Liver (tissue), 8 donors: ENCODE measurements at regions not wholly inside any gene's neighbourhood (a gene's known extent, or its start where the extent isn't known, plus 50 kb on each side); places are given as distances from the start of the nearest gene placed in this dataset.

Source experiments
- DNase-seq: peaks from one replicate; pipeline ENCODE4 v3.0.0-alpha.2; 2017; ENCODE audit warnings: low spot score
- H3K27ac ChIP-seq, 2 donors: one replicate each; pipeline ENCODE4 v1.7.0; 2013; ENCODE audit warnings: inconsistent platforms in 2 of 2, low read length in 2 of 2, control low read depth in 1 of 2, low read depth in 1 of 2, mild to moderate bottlenecking in 1 of 2
- H3K27me3 ChIP-seq, 4 donors: one replicate each; pipeline versions ENCODE4 v1.6.1 to v1.7.0; 2013; ENCODE audit warnings: low read length in 3 of 4, inconsistent platforms in 1 of 4, mild to moderate bottlenecking in 1 of 4, moderate library complexity in 1 of 4; ENCODE audit not compliant: control insufficient read depth in 4 of 4, insufficient read depth in 4 of 4
- H3K36me3 ChIP-seq, 4 donors: one replicate each; pipeline versions ENCODE4 v1.6.1 to v1.7.0; 2013; ENCODE audit warnings: low read length in 3 of 4, mild to moderate bottlenecking in 3 of 4, low read depth in 1 of 4, moderate library complexity in 1 of 4; ENCODE audit not compliant: control insufficient read depth in 4 of 4, insufficient read depth in 3 of 4
- H3K4me1 ChIP-seq, 4 donors: one replicate each; pipeline versions ENCODE4 v1.6.1 to v1.7.0; 2013; ENCODE audit warnings: low read length in 3 of 4, mild to moderate bottlenecking in 3 of 4, moderate library complexity in 1 of 4; ENCODE audit not compliant: control insufficient read depth in 4 of 4, insufficient read depth in 4 of 4
- H3K4me3 ChIP-seq, 3 donors: one replicate each; pipeline versions ENCODE4 v1.6.1 to v1.7.0; 2013; ENCODE audit warnings: low read length in 3 of 3, control low read depth in 1 of 3, low read depth in 1 of 3, mild to moderate bottlenecking in 1 of 3
- H3K9ac ChIP-seq, 2 donors: one replicate each; pipeline ENCODE4 v1.7.0; 2013; ENCODE audit warnings: low read length in 2 of 2, mild to moderate bottlenecking in 2 of 2, moderate library complexity in 2 of 2, control low read depth in 1 of 2, low read depth in 1 of 2
- H3K9me3 ChIP-seq, 4 donors: one replicate each; pipeline versions ENCODE4 v1.6.1 to v1.7.0; 2013; ENCODE audit warnings: low read length in 3 of 4; ENCODE audit not compliant: control insufficient read depth in 4 of 4
- EGR1 ChIP-seq, 2 donors: IDR thresholded peaks; 2 replicates each; pipeline ENCODE4 v1.6.1; 2016 to 2018; ENCODE audit warnings: antibody characterized with exemption in 2 of 2, low read depth in 2 of 2
- FOXA1 ChIP-seq: IDR thresholded peaks from 2 replicates; pipeline ENCODE4 v1.6.1; 2016; ENCODE audit warnings: antibody characterized with exemption
- GABPA ChIP-seq, 2 donors: IDR thresholded peaks in 1 of 2; conservative IDR thresholded peaks in 1 of 2; 2 replicates each; pipeline ENCODE4 v1.6.1; 2016; ENCODE audit warnings: antibody characterized with exemption in 2 of 2, mild to moderate bottlenecking in 1 of 2, moderate library complexity in 1 of 2
- HNF4G ChIP-seq: IDR thresholded peaks from 2 replicates; pipeline ENCODE4 v1.6.1; 2016; ENCODE audit warnings: antibody characterized with exemption
- NR2F2 ChIP-seq: IDR thresholded peaks from 2 replicates; pipeline ENCODE4 v1.6.1; 2016; ENCODE audit warnings: antibody characterized with exemption
- RAD21 ChIP-seq, 2 donors: IDR thresholded peaks; 2 replicates each; pipeline ENCODE4 v1.6.1; 2016; ENCODE audit warnings: antibody characterized with exemption in 2 of 2, mild to moderate bottlenecking in 2 of 2
- SP1 ChIP-seq: IDR thresholded peaks from 2 replicates; pipeline ENCODE4 v1.6.1; 2018; ENCODE audit warnings: antibody characterized with exemption, mild to moderate bottlenecking
- TAF1 ChIP-seq: conservative IDR thresholded peaks from 2 replicates; pipeline ENCODE4 v1.6.1; 2016; ENCODE audit warnings: antibody characterized with exemption, mild to moderate bottlenecking
- YY1 ChIP-seq: IDR thresholded peaks from 2 replicates; pipeline ENCODE4 v1.6.1; 2016; ENCODE audit warnings: antibody characterized with exemption, mild to moderate bottlenecking
- WGBS: extraction: QIAGEN DNeasy Blood & Tissue Kit; methylation state at CpG from one replicate; pipeline ENCODE4 v1.1.7; 2013; 5-methylcytosine and 5-hydroxymethylcytosine counted together
- TF ChIP-seq, protein P1 (sequence below): fragments of 150-350 bp; IDR thresholded peaks from 2 replicates; pipeline ENCODE4 v1.5.1; 2017; ENCODE audit warnings: improper control_type of control experiment, low read depth, low read length; ENCODE audit not compliant: missing input control
- TF ChIP-seq, protein P2 (sequence below): IDR thresholded peaks from 2 replicates; pipeline ENCODE4 v1.6.1; 2016; ENCODE audit warnings: antibody characterized with exemption
- TF ChIP-seq, protein P3 (sequence below): IDR thresholded peaks from 2 replicates; pipeline ENCODE4 v1.6.1; 2016; ENCODE audit warnings: antibody characterized with exemption, mild to moderate bottlenecking
- TF ChIP-seq, protein P4 (sequence below): IDR thresholded peaks from 2 replicates; pipeline ENCODE4 v1.6.1; 2016; ENCODE audit warnings: antibody characterized with exemption
- donor health status: healthy.
- donor health status: healthy.
- donor health status: healthy.
- donor health status: healthy.
- donor health status: healthy.

DNA sequence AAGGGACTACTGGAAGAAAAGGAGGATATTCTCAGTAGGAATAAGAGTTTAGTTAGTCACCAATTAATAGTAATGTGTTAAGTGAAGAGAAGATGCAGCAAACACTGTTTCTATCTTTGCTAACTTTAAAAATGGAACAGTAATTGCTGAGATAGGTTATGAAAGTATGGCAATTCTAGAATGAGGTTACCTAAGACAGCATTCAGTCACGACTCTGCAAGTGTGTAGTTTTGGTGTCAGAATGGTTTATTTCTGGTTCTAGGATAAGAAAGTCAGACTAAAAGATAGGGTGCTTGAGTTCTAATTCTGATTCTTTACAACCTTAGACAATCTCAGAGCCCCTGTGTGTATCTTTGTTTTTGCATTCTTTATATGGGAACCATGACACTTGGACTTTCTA lies 138.1 kb downstream of the POU4F1 start:
- 73% methylated on average over 1 of the region's 1 CpG for WGBS
- DNase-seq: no peak
- Histone ChIP-seq H3K36me3 (no peaks in the 10 kb centered on the region), H3K27me3 (no peaks in the 10 kb centered on the region), H3K9me3 (no peaks in the 10 kb centered on the region), H3K9ac (no peak overlapping the region), H3K4me1 (no peaks in the 10 kb centered on the region), H3K4me3 (no peak overlapping the region), H3K27ac (no peak overlapping the region)
- no peak for TF ChIP-seq GABPA (IDR thresholded peaks at IDR 0.05 in 1 of 2, conservative IDR thresholded peaks at IDR 0.05 in 1 of 2)
- TF ChIP-seq, protein P1, sequence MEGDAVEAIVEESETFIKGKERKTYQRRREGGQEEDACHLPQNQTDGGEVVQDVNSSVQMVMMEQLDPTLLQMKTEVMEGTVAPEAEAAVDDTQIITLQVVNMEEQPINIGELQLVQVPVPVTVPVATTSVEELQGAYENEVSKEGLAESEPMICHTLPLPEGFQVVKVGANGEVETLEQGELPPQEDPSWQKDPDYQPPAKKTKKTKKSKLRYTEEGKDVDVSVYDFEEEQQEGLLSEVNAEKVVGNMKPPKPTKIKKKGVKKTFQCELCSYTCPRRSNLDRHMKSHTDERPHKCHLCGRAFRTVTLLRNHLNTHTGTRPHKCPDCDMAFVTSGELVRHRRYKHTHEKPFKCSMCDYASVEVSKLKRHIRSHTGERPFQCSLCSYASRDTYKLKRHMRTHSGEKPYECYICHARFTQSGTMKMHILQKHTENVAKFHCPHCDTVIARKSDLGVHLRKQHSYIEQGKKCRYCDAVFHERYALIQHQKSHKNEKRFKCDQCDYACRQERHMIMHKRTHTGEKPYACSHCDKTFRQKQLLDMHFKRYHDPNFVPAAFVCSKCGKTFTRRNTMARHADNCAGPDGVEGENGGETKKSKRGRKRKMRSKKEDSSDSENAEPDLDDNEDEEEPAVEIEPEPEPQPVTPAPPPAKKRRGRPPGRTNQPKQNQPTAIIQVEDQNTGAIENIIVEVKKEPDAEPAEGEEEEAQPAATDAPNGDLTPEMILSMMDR: no peak
- TF ChIP-seq HNF4G: no peak
- TF ChIP-seq EGR1 (IDR thresholded peaks at IDR 0.05; ENCODE audit: low read depth in 2 of 2): no peak
- no peak for TF ChIP-seq FOXA1
- TF ChIP-seq SP1: no peak
- TF ChIP-seq YY1: no peak
- TF ChIP-seq, protein P2, sequence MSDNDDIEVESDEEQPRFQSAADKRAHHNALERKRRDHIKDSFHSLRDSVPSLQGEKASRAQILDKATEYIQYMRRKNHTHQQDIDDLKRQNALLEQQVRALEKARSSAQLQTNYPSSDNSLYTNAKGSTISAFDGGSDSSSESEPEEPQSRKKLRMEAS: no peak
- TF ChIP-seq, protein P3, sequence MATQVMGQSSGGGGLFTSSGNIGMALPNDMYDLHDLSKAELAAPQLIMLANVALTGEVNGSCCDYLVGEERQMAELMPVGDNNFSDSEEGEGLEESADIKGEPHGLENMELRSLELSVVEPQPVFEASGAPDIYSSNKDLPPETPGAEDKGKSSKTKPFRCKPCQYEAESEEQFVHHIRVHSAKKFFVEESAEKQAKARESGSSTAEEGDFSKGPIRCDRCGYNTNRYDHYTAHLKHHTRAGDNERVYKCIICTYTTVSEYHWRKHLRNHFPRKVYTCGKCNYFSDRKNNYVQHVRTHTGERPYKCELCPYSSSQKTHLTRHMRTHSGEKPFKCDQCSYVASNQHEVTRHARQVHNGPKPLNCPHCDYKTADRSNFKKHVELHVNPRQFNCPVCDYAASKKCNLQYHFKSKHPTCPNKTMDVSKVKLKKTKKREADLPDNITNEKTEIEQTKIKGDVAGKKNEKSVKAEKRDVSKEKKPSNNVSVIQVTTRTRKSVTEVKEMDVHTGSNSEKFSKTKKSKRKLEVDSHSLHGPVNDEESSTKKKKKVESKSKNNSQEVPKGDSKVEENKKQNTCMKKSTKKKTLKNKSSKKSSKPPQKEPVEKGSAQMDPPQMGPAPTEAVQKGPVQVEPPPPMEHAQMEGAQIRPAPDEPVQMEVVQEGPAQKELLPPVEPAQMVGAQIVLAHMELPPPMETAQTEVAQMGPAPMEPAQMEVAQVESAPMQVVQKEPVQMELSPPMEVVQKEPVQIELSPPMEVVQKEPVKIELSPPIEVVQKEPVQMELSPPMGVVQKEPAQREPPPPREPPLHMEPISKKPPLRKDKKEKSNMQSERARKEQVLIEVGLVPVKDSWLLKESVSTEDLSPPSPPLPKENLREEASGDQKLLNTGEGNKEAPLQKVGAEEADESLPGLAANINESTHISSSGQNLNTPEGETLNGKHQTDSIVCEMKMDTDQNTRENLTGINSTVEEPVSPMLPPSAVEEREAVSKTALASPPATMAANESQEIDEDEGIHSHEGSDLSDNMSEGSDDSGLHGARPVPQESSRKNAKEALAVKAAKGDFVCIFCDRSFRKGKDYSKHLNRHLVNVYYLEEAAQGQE: no peak
- TF ChIP-seq, protein P4, sequence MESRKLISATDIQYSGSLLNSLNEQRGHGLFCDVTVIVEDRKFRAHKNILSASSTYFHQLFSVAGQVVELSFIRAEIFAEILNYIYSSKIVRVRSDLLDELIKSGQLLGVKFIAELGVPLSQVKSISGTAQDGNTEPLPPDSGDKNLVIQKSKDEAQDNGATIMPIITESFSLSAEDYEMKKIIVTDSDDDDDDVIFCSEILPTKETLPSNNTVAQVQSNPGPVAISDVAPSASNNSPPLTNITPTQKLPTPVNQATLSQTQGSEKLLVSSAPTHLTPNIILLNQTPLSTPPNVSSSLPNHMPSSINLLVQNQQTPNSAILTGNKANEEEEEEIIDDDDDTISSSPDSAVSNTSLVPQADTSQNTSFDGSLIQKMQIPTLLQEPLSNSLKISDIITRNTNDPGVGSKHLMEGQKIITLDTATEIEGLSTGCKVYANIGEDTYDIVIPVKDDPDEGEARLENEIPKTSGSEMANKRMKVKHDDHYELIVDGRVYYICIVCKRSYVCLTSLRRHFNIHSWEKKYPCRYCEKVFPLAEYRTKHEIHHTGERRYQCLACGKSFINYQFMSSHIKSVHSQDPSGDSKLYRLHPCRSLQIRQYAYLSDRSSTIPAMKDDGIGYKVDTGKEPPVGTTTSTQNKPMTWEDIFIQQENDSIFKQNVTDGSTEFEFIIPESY: no peak

DNA sequence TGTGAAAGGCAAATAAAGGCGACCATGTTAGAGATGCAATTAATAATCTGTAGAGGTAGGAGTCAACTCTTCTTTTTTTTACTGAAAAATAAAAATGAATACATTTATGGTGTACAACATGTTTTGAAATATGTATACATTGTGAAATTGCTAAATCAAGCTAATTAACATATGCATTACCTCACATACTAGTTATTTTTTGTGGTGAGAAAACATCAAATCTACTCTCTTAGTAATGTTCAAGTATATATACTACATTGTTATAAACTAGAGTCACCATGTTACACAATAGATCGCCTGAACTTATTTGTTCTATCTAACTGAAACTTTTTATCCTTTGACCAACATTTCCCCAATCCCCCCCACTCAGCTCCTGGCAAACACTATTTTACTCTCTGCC lies 143.2 kb downstream of the POU4F1 start:
- Histone ChIP-seq H3K36me3 (no peaks in the 10 kb centered on the region), H3K9ac (no peak overlapping the region), H3K27me3 (no peaks in the 10 kb centered on the region), H3K27ac (no peak overlapping the region), H3K4me1 (no peaks in the 10 kb centered on the region), H3K4me3 (no peak overlapping the region), H3K9me3 (no peaks in the 10 kb centered on the region)
- DNase-seq: no peak
- TF ChIP-seq EGR1 (IDR thresholded peaks at IDR 0.05; ENCODE audit: low read depth in 2 of 2): no peak
- TF ChIP-seq HNF4G: no peak
- TF ChIP-seq TAF1: no peak
- no peak for TF ChIP-seq RAD21 (IDR thresholded peaks at IDR 0.05)
- TF ChIP-seq, protein P3: no peak
- TF ChIP-seq FOXA1: no peak
- TF ChIP-seq YY1: no peak
- TF ChIP-seq NR2F2: no peak
- no peak for TF ChIP-seq SP1
- WGBS: 84% methylated on average over 2 of the region's 2 CpGs
